PC-3 (cell line): ENCODE measurements at regions not wholly inside any gene's neighbourhood (a gene's known extent, or its start where the extent isn't known, plus 50 kb on each side); places are given as distances from the start of the nearest gene placed in this dataset.

Experiments
- ATAC-seq: fragments of 200-7000 bp; cut with Tn5 transposase; 2 replicates; pipeline ENCODE4 v1.9.1; 2020; ENCODE audit warnings: mild to moderate bottlenecking, moderate library complexity
- BruUV-seq: library from RNA; stranded (reverse); fragments of 400-500 nt; replicated peaks from 2 replicates; lab custom pipeline; 2021; lab: Mats Ljungman, UMichigan
- CTCF ChIA-PET: fragments of 300-600 bp; sonication (Branson Sonifier 250); formaldehyde crosslinking; loops from one replicate; lab custom pipeline; 2022; ENCODE audit warnings: antibody characterized with exemption; lab: Charles Lee
- POLR2A ChIA-PET: fragments of 300-600 bp; sonication (Branson Sonifier 250); formaldehyde crosslinking; loops from one replicate; lab custom pipeline; 2022; ENCODE audit warnings: antibody characterized with exemption; ENCODE audit not compliant: unreplicated experiment; lab: Charles Lee
- DNase-seq: peaks from one replicate; pipeline ENCODE4 v3.0.0-alpha.2; 2015
- H2AFZ ChIP-seq: fragments of 300-600 bp; sonication (generic); 2 replicates; pipeline ENCODE4 v1.6.0; 2016; ENCODE audit warnings: antibody characterized with exemption, low read length
- H3F3A ChIP-seq: fragments of 300-600 bp; sonication (generic); one replicate; pipeline ENCODE4 v1.6.0; 2017; ENCODE audit warnings: antibody characterized with exemption, low read length, control low read depth, mild to moderate bottlenecking; ENCODE audit not compliant: unreplicated experiment
- H3K27ac ChIP-seq: fragments of 300-600 bp; sonication (generic); 2 replicates; pipeline ENCODE4 v1.5.1; 2016; ENCODE audit warnings: mild to moderate bottlenecking, low read length
- H3K27me3 ChIP-seq: fragments of 300-600 bp; sonication (generic); 2 replicates; pipeline ENCODE4 v1.6.1; 2016; ENCODE audit warnings: low read length, mixed read lengths
- H3K36me3 ChIP-seq: fragments of 300-600 bp; sonication (generic); 2 replicates; pipeline ENCODE4 v1.6.1; 2016; ENCODE audit warnings: low read depth, mixed run types, low read length, mixed read lengths
- H3K4me1 ChIP-seq: fragments of 300-600 bp; sonication (generic); 2 replicates; pipeline ENCODE4 v1.5.1; 2016; ENCODE audit warnings: low read length; ENCODE audit not compliant: insufficient read depth
- H3K4me2 ChIP-seq: fragments of 300-600 bp; sonication (generic); 2 replicates; pipeline ENCODE4 v1.6.0; 2016; ENCODE audit warnings: low read length
- H3K4me3 ChIP-seq: fragments of 300-600 bp; sonication (generic); 2 replicates; pipeline ENCODE4 v1.5.1; 2016; ENCODE audit warnings: mild to moderate bottlenecking, low read length, mixed read lengths
- H3K79me2 ChIP-seq: fragments of 300-600 bp; sonication (generic); 2 replicates; pipeline ENCODE4 v1.6.1; 2017; ENCODE audit warnings: low read length, mixed read lengths
- H3K9ac ChIP-seq: fragments of 300-600 bp; sonication (generic); 2 replicates; pipeline ENCODE4 v1.6.0; 2016; ENCODE audit warnings: mild to moderate bottlenecking, low read length
- H3K9me2 ChIP-seq: fragments of 300-600 bp; sonication (generic); replicated peaks from 2 replicates; pipeline ENCODE4 v1.6.1; 2016; ENCODE audit warnings: mixed run types, low read length, mixed read lengths
- H3K9me3 ChIP-seq: fragments of 300-600 bp; sonication (generic); 2 replicates; pipeline ENCODE4 v1.6.1; 2016; ENCODE audit warnings: low read length, mixed read lengths
- H4K20me1 ChIP-seq: fragments of 300-600 bp; sonication (generic); 2 replicates; pipeline ENCODE4 v1.6.1; 2016; ENCODE audit warnings: low read length, mixed read lengths
- CTCF ChIP-seq: fragments of 300-600 bp; sonication (generic); conservative IDR thresholded peaks from 2 replicates; pipeline ENCODE4 v1.5.1; 2017; ENCODE audit warnings: antibody characterized with exemption, low read depth, mild to moderate bottlenecking, low read length
- EZH2 ChIP-seq: fragments of 300-600 bp; sonication (generic); IDR thresholded peaks from one replicate; pipeline ENCODE4 v1.6.1; 2017; ENCODE audit warnings: antibody characterized with exemption, mild to moderate bottlenecking, low read length; ENCODE audit not compliant: unreplicated experiment
- EZH2phosphoT487 ChIP-seq: fragments of 300-600 bp; sonication (generic); IDR thresholded peaks from 2 replicates; pipeline ENCODE4 v1.6.1; 2018; ENCODE audit warnings: mild to moderate bottlenecking, antibody characterized with exemption, low read length, borderline replicate concordance
- intact Hi-C: fragments of 100-400 bp; cut with micrococcal nuclease; formaldehyde crosslinking; loops from 2 replicates; pipeline ENCODE4 v1.9.0; 2023

GRCh38 chr6:141735126-141735525 lies 397.6 kb upstream of the GJE1 start:
- Histone ChIP-seq H3F3A (no peaks in the 10 kb centered on the region), H3K27me3 (no peaks in the 10 kb centered on the region), H3K9ac (no peak overlapping the region), H3K36me3 (no peaks in the 10 kb centered on the region), H3K79me2 (no peaks in the 10 kb centered on the region), H3K9me3 (no peaks in the 10 kb centered on the region), H3K9me2 (no peaks in the 10 kb centered on the region), H2AFZ (no peak overlapping the region), H4K20me1 (no peaks in the 10 kb centered on the region), H3K4me3 (no peak overlapping the region), H3K4me2 (no peak overlapping the region), H3K4me1 (peaks cover 12% of the 10 kb centered on the region; the same call in 1 of the 2 replicates), H3K27ac (no peak overlapping the region)
- BruUV-seq: no TSS peak
- CTCF ChIA-PET: no interaction called here
- no peak for ATAC-seq
- no peak for TF ChIP-seq EZH2phosphoT487
- no peak for TF ChIP-seq CTCF
- TF ChIP-seq EZH2: no peak
- POLR2A ChIA-PET: no interaction called here
- no peak for DNase-seq
- intact Hi-C loops: no loop called here

- Histone ChIP-seq H3F3A (no peaks in the 10 kb centered on the region), H2AFZ (no peak overlapping the region), H3K4me3 (no peak overlapping the region), H3K4me2 (no peak overlapping the region), H3K79me2 (no peaks in the 10 kb centered on the region), H3K9ac (no peak overlapping the region), H4K20me1 (no peaks in the 10 kb centered on the region), H3K27me3 (no peaks in the 10 kb centered on the region), H3K36me3 (no peaks in the 10 kb centered on the region), H3K9me2 (no peaks in the 10 kb centered on the region), H3K4me1 (peaks cover 12% of the 10 kb centered on the region; the same call in 1 of the 2 replicates), H3K9me3 (no peaks in the 10 kb centered on the region), H3K27ac (no peak overlapping the region)
- TF ChIP-seq EZH2 (no peak), EZH2phosphoT487 (no peak), CTCF (no peak)
- POLR2A ChIA-PET: no interaction called here
- CTCF ChIA-PET: no interaction called here
- BruUV-seq: no TSS peak
- DNase-seq: no peak
- intact Hi-C loops: no loop called here
- ATAC-seq: no peak
These were observed 398.5 kb upstream of the GJE1 start for GRCh38 chr6:141734071-141734840.

DNA sequence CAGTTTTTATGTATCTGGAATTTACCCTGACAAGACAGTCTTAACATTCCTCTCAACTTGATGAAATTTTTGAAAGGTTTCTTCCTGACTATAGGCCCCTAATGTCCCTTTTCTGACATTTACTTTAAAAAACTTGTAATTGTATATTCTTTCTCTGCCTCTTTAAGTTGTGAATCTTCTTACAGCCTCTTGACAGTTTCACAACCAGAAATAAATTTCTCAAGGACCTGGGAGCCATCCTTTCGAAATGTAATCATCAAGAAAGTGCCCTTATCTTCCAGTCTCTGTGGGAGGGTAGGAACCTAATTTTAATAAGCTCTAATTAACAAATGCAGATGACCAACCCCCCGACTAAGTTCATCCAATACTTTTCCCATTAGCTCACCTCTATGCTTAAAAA lies 403.6 kb upstream of the GJE1 start:
- Histone ChIP-seq H3K9ac (no peak overlapping the region), H3K36me3 (no peaks in the 10 kb centered on the region), H4K20me1 (no peaks in the 10 kb centered on the region), H3K79me2 (no peaks in the 10 kb centered on the region), H3K27ac (0 out of 2 replicates have a peak overlapping the region, but pooled peaks have one; percentile 19), H3K4me1 (peaks cover 19% of the 10 kb centered on the region), H3K9me2 (no peaks in the 10 kb centered on the region), H2AFZ (peak overlapping the region; percentile 70; the same call in 1 of the 2 replicates), H3K4me3 (no peak overlapping the region), H3K4me2 (peak overlapping the region; percentile 79; the same call in 1 of the 2 replicates), H3F3A (no peaks in the 10 kb centered on the region), H3K9me3 (no peaks in the 10 kb centered on the region), H3K27me3 (no peaks in the 10 kb centered on the region)
- ChIA-PET CTCF (no interaction called here), POLR2A (no interaction called here)
- intact Hi-C loops: no loop called here
- DNase-seq (no peak), ATAC-seq (no peak)
- no TSS peak for BruUV-seq
- no peak for TF ChIP-seq EZH2phosphoT487
- no peak for TF ChIP-seq CTCF
- TF ChIP-seq EZH2: no peak
